ENCODE measurements at regions not wholly inside any gene's neighbourhood (a gene's known extent, or its start where the extent isn't known, plus 50 kb on each side); places are given as distances from the start of the nearest gene placed in this dataset.

GRCh38 chr1:55694310-55694801 is 479.2 kb upstream of the USP24 start:
- peaks cover 26% of the 10 kb centered on the region for H3K4me1 ChIP-seq (replicated peaks)
- H3K27ac ChIP-seq = no peak overlapping the region
- no peak for DNase-seq (ENCODE audit: low read depth in 1 of 2, low spot score in 2 of 2)
- no peaks in the 10 kb centered on the region for H3K27me3 ChIP-seq (replicated peaks)
- no peak overlapping the region for H3K4me3 ChIP-seq
- H3K36me3 ChIP-seq = no peaks in the 10 kb centered on the region
- no peaks in the 10 kb centered on the region for H3K9me3 ChIP-seq (replicated peaks)

GRCh38 chr1:55692726-55693125 is 477.6 kb upstream of the USP24 start:
- H3K27ac ChIP-seq = no peak overlapping the region
- peaks cover 26% of the 10 kb centered on the region for H3K4me1 ChIP-seq (replicated peaks)

GRCh38 chr1:55690366-55690765 is 475.2 kb upstream of the USP24 start:
- Histone ChIP-seq H3K4me1 (replicated peaks) (peaks cover 8% of the 10 kb centered on the region), H3K4me3 (no peak overlapping the region), H3K36me3 (no peaks in the 10 kb centered on the region), H3K9me3 (replicated peaks) (no peaks in the 10 kb centered on the region), H3K27me3 (replicated peaks) (no peaks in the 10 kb centered on the region), H3K27ac (no peak overlapping the region)
- no peak for DNase-seq (ENCODE audit: low read depth in 1 of 2, low spot score in 2 of 2)

More at GRCh38 chr1:55692726-55693125, 477.6 kb upstream of the USP24 start:
- Histone ChIP-seq H3K9me3 (replicated peaks) (no peaks in the 10 kb centered on the region), H3K36me3 (no peaks in the 10 kb centered on the region), H3K27me3 (replicated peaks) (no peaks in the 10 kb centered on the region), H3K4me3 (no peak overlapping the region)
- DNase-seq (ENCODE audit: low read depth in 1 of 2, low spot score in 2 of 2) = no peak

GRCh38 chr1:55689800-55690199 is 474.6 kb upstream of the USP24 start:
- Histone ChIP-seq H3K4me3 (no peak overlapping the region), H3K27me3 (replicated peaks) (no peaks in the 10 kb centered on the region), H3K36me3 (no peaks in the 10 kb centered on the region), H3K27ac (no peak overlapping the region), H3K4me1 (replicated peaks) (peaks cover 2% of the 10 kb centered on the region), H3K9me3 (replicated peaks) (no peaks in the 10 kb centered on the region)
- DNase-seq (ENCODE audit: low read depth in 1 of 2, low spot score in 2 of 2) = no peak

- no peaks in the 10 kb centered on the region for H3K4me1 ChIP-seq (replicated peaks)
- H3K27ac ChIP-seq = no peak overlapping the region
- no peaks in the 10 kb centered on the region for H3K9me3 ChIP-seq (replicated peaks)
- H3K27me3 ChIP-seq (replicated peaks) = no peaks in the 10 kb centered on the region
- H3K4me3 ChIP-seq = no peak overlapping the region
- H3K36me3 ChIP-seq = no peaks in the 10 kb centered on the region
- no peak for DNase-seq (ENCODE audit: low read depth in 1 of 2, low spot score in 2 of 2)
Observed at GRCh38 chr1:55685560-55685959, 470.4 kb upstream of the USP24 start.

- H3K27ac ChIP-seq = no peak overlapping the region
Observed at GRCh38 chr1:55684131-55684650, 469.0 kb upstream of the USP24 start.

GRCh38 chr1:55682198-55682597 is 467.0 kb upstream of the USP24 start:
- Histone ChIP-seq H3K9me3 (replicated peaks) (no peaks in the 10 kb centered on the region), H3K36me3 (no peaks in the 10 kb centered on the region), H3K27me3 (replicated peaks) (no peaks in the 10 kb centered on the region), H3K4me1 (replicated peaks) (0 out of 2 replicates have a peak, but pooled peaks cover 5% of the 10 kb centered on the region), H3K27ac (no peak overlapping the region), H3K4me3 (no peak overlapping the region)
- no peak for DNase-seq (ENCODE audit: low read depth in 1 of 2, low spot score in 2 of 2)

More at GRCh38 chr1:55684131-55684650, 469.0 kb upstream of the USP24 start:
- H3K4me3 ChIP-seq = no peak overlapping the region
- no peaks in the 10 kb centered on the region for H3K36me3 ChIP-seq
- no peaks in the 10 kb centered on the region for H3K27me3 ChIP-seq (replicated peaks)
- H3K9me3 ChIP-seq (replicated peaks) = no peaks in the 10 kb centered on the region
- no peak for DNase-seq (ENCODE audit: low read depth in 1 of 2, low spot score in 2 of 2)
- H3K4me1 ChIP-seq (replicated peaks) = 0 out of 2 replicates have a peak, but pooled peaks cover 5% of the 10 kb centered on the region

- no peaks in the 10 kb centered on the region for H3K27me3 ChIP-seq (replicated peaks)
- H3K27ac ChIP-seq = no peak overlapping the region
Observed at GRCh38 chr1:55679971-55680370, 464.8 kb upstream of the USP24 start.

GRCh38 chr1:55673416-55673815 is 458.3 kb upstream of the USP24 start:
- no peaks in the 10 kb centered on the region for H3K27me3 ChIP-seq (replicated peaks)
- no peaks in the 10 kb centered on the region for H3K36me3 ChIP-seq
- no peak for DNase-seq (ENCODE audit: low read depth in 1 of 2, low spot score in 2 of 2)
- H3K27ac ChIP-seq = no peak overlapping the region
- H3K4me3 ChIP-seq = no peak overlapping the region
- no peaks in the 10 kb centered on the region for H3K9me3 ChIP-seq (replicated peaks)
- no peaks in the 10 kb centered on the region for H3K4me1 ChIP-seq (replicated peaks)

More at GRCh38 chr1:55679971-55680370, 464.8 kb upstream of the USP24 start:
- Histone ChIP-seq H3K4me3 (no peak overlapping the region), H3K4me1 (replicated peaks) (0 out of 2 replicates have a peak, but pooled peaks cover 5% of the 10 kb centered on the region), H3K9me3 (replicated peaks) (no peaks in the 10 kb centered on the region), H3K36me3 (no peaks in the 10 kb centered on the region)
- DNase-seq (ENCODE audit: low read depth in 1 of 2, low spot score in 2 of 2) = no peak

- no peaks in the 10 kb centered on the region for H3K9me3 ChIP-seq (replicated peaks)
- H3K4me1 ChIP-seq (replicated peaks) = no peaks in the 10 kb centered on the region
- no peak overlapping the region for H3K27ac ChIP-seq
- H3K4me3 ChIP-seq = no peak overlapping the region
- no peaks in the 10 kb centered on the region for H3K36me3 ChIP-seq
- DNase-seq (ENCODE audit: low read depth in 1 of 2, low spot score in 2 of 2) = no peak
- H3K27me3 ChIP-seq (replicated peaks) = no peaks in the 10 kb centered on the region
Observed at GRCh38 chr1:55670331-55671082, 455.3 kb upstream of the USP24 start.

GRCh38 chr1:55669293-55669692 is 454.1 kb upstream of the USP24 start:
- Histone ChIP-seq H3K9me3 (replicated peaks) (no peaks in the 10 kb centered on the region), H3K4me3 (no peak overlapping the region), H3K36me3 (no peaks in the 10 kb centered on the region), H3K4me1 (replicated peaks) (no peaks in the 10 kb centered on the region), H3K27ac (no peak overlapping the region), H3K27me3 (replicated peaks) (no peaks in the 10 kb centered on the region)
- no peak for DNase-seq (ENCODE audit: low read depth in 1 of 2, low spot score in 2 of 2)

GRCh38 chr1:55662875-55663274 is 447.7 kb upstream of the USP24 start:
- no peak overlapping the region for H3K4me3 ChIP-seq
- 0 out of 2 replicates have a peak, but pooled peaks cover 4% of the 10 kb centered on the region for H3K4me1 ChIP-seq (replicated peaks)
- no peak for DNase-seq (ENCODE audit: low read depth in 1 of 2, low spot score in 2 of 2)
- H3K27ac ChIP-seq = no peak overlapping the region
- H3K27me3 ChIP-seq (replicated peaks) = no peaks in the 10 kb centered on the region
- H3K36me3 ChIP-seq = no peaks in the 10 kb centered on the region
- H3K9me3 ChIP-seq (replicated peaks) = no peaks in the 10 kb centered on the region

- 0 out of 2 replicates have a peak, but pooled peaks cover 4% of the 10 kb centered on the region for H3K4me1 ChIP-seq (replicated peaks)
- no peaks in the 10 kb centered on the region for H3K27me3 ChIP-seq (replicated peaks)
- no peaks in the 10 kb centered on the region for H3K9me3 ChIP-seq (replicated peaks)
- no peaks in the 10 kb centered on the region for H3K36me3 ChIP-seq
- DNase-seq (ENCODE audit: low read depth in 1 of 2, low spot score in 2 of 2) = no peak
- H3K4me3 ChIP-seq = no peak overlapping the region
- no peak overlapping the region for H3K27ac ChIP-seq
Observed at GRCh38 chr1:55658917-55659316, 443.8 kb upstream of the USP24 start.

- Histone ChIP-seq H3K4me3 (no peak overlapping the region), H3K4me1 (replicated peaks) (0 out of 2 replicates have a peak, but pooled peaks cover 4% of the 10 kb centered on the region), H3K27me3 (replicated peaks) (no peaks in the 10 kb centered on the region), H3K36me3 (no peaks in the 10 kb centered on the region), H3K9me3 (replicated peaks) (no peaks in the 10 kb centered on the region), H3K27ac (no peak overlapping the region)
- no peak for DNase-seq (ENCODE audit: low read depth in 1 of 2, low spot score in 2 of 2)
Observed at GRCh38 chr1:55654750-55655149, 439.6 kb upstream of the USP24 start.

Data from SJSA1 (cell line).